NCI-H82 (cell line): ENCODE measurements at regions not wholly inside any gene's neighbourhood (a gene's known extent, or its start where the extent isn't known, plus 50 kb on each side); places are given as distances from the start of the nearest gene placed in this dataset.

ENCODE experiments used
- DNase-seq: peaks from one replicate; lab custom pipeline; 2025; lab: John Stamatoyannopoulos, UW

DNA sequence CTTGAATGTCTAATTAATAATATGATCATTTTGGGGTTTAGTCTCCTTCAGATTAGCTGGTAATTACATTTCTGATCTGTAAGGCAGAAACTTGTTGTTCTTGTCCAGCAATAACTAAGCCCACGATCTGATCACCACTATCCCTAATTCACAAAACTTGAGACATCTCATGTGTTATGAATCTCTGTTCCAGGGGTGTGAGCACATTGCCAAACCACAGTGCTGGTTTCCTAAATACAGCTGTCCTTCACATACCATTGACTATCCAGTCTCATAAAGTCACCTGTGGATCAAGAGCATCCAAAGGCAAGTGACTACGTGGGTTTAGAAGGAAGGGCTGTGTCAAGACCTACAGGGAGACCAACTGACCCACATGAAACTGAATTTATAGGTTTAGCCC is 134.1 kb upstream of the PRLR start:
- DNase-seq, result no peak

DNA sequence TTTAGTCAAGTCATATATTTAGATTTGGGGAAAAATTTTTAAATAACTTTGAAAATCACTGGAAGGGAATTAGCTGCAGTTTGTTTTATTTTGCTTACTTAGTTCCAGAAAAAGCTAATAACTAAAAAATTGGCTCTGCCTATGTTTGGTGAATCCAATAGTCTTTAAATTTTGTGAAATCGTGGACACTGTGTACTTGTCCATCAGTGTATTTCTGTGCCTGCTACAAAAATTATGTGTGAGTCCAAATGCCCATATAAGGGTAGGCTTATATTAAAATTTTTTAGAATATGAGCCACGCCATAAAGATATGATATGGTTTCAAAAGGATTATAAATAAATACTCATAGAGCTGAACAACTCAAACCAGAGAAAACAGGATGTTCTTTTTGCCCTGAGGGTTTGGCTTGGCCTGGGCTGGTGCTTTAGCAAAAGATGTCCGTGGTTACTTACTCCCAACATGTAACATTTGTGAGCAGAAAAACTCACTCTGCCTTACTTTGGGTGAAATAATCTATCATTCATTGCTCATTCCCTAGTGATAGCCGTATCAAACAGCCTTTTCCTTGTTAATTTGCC is 133.2 kb upstream of the PRLR start:
- no peak for DNase-seq

DNA sequence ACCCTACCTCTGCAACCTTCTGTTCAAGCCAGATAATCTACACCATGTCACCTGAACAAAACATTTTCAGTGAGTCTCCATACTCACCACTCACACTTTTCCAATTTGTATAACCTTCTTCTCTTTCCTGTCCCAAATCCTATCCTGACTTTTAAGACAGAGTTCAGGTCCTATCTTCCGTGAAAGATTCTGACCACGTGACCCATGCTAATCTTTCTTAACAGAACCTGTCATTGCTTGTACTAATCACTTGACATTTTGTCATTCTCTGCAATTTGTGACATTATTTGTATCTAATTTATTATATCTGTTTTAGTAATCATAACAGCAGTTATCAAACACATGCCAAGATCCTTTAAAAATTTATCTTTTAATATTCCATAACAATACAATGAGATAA is 132.5 kb upstream of the PRLR start:
- DNase-seq, result no peak

DNA sequence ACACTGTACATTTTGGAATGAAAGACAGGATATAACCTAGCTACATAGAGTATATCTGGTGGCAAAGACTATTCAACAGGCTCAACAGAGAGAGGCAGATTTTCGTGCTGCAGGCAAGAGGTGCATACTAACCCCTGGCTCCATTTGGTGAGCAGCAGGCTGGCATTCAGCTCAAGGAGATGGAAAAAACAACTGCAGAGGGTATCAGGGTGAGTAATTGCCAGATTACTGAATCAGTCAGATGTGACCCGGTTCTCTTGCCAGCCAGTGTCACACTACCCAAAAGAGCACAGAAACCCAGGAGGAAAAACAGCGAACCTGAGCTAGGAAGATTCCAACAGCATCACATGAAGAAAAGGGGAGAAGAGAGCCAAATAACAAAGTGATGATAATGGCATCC is 130.4 kb upstream of the PRLR start:
- DNase-seq, result no peak

DNA sequence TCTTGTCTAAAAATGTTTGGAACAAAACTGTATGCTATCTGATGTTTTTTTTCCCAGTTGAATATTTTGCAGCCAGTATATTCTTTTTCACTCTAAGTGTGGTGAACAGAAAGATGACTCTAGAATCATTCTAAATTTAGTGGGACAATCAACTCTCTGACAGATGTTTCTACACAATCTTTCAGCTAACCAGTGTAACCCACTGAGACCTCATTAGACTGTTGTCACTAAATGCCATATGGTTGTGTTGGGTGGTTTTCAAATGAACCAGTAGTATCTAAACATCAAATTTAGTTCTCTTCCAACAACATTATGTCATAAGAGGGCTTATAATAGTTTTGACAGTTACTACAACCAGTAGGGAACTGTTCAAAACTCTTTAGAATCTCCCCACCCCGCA is 129.6 kb upstream of the PRLR start:
- DNase-seq, result no peak

DNA sequence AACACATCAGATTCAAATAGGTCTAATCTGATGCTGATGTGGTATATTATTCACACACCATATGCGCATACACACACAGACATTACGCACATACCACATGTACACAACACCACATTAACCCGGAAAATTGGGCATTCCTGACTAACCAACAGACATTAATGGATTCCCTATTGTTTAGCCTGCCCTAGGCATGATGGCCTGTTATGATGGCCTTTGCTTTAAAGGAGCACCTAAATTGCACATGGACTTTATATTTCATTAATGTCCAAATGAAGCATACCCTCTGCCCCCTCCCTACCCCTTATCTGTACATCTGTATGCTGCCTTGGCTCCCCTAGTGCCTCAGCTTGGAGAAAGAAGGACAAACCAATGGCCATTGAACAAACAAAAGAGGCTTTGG is 127.7 kb upstream of the PRLR start:
- no peak for DNase-seq

DNA sequence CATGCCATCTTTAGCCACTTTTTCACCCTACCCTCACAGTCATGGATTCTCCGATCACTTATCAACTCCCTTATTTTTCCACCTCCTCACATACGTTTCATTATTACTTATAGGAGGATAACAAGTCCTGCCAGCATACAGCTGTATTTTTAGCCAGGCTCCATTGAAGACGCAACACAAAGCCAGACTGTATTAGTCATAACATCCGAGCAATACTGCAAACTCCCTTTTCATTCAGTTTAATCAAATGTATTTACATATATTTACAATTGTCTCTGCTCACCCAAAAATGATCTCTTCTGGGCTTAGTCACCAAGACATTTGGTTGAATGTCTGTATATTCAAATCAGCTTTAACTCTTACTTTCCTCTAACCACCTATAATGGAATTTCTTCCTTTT is 126.4 kb upstream of the PRLR start:
- DNase-seq, result no peak

DNA sequence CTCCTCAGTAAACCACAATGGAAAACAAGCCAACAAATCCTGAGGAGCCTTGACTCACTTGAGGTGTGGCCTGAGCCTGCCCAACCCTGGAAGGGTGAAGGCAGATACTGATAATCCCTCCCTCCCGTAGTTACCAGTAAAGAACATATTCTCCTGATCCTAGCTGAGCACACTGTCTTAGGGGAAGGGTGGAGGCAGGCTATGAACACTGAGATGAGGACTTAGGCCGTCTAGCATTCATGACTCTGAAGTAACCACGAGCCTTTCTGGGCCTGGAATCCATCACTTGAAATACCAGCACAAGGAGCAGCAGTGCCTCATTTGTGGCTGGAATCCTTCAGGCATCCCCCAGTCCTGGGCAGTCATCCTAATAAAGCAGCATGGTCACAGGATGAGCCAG is 124.5 kb upstream of the PRLR start:
- DNase-seq, result no peak

DNA sequence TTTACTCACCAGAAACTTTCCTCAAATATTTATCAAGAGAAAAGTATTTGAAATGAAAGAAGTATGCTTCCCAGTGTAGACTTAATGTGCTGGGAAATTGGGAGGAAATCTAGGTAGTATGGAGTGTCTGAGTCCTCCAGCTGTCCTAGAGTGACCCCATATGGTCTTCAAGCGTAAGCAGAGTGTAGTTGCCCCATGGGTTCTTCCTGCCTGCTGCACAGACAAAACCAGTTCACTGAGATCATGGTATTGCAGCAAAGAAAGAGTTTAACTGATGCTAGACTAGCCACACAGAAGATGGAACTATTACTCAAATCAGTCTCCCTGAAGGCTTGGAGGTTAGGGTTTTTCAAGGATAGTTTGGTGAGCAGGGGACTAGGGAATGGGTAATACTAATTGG is 114.9 kb upstream of the PRLR start:
- peak; percentile 14 for DNase-seq

DNA sequence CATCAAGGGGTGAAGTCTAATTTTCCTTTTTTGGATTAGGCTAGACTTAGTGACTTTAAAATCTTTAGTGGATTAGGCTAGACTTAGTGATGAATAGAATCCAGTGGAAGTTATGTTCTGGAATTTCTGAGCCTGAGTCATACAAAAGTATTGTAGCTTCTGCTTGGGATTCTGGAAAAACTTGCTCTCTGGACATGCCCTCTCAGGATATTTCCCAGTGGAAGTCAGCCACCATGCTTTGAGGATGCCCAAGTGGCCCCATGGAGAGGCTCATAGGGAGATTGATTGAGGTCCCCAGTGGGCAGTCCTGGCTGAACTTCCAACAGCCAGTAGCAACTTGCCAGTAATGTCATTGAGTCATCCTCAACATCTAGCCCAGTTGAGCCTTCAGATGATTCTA is 112.4 kb upstream of the PRLR start:
- no peak for DNase-seq

DNA sequence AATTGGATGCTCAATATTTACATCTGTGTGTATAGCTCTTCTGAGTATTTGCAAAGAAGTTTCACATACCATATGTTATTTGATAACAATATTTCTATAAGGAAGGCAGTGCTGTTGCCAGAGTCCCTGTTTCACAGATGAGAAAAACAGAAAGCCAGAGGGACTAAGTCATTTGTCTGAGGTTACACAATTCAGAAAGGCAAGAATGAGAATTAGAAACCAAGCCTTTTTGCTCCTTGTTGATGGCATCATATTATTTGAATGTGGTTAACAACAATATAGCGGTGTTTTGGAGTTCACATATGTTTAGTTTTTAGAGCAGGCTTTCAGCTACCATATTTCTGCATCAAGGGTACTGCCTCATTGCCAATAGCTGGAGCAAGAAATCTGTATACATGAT is 110.9 kb upstream of the PRLR start:
- no peak for DNase-seq

DNA sequence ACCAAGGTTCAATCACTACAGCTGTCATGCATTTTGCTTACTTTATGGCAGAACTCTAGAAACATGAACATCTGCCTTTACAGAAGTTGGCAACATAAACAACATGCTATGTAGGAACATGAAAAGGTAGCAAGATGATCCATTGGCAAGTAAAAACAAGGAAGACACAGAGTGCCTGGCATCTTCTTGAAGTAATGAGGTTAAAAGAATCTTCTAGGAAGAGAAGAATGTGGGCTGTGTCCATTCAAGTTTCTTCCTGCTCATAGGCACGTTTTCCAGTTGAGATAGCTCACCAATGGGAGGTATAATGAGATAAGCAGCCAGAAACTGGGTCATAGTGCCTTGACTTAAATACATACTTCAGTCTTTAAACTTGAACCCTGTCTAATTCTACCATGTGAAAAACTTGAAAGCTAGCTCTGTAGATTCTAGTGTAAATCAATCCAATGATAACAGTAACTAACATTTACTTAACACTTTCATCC is 109.4 kb upstream of the PRLR start:
- DNase-seq, result no peak

DNA sequence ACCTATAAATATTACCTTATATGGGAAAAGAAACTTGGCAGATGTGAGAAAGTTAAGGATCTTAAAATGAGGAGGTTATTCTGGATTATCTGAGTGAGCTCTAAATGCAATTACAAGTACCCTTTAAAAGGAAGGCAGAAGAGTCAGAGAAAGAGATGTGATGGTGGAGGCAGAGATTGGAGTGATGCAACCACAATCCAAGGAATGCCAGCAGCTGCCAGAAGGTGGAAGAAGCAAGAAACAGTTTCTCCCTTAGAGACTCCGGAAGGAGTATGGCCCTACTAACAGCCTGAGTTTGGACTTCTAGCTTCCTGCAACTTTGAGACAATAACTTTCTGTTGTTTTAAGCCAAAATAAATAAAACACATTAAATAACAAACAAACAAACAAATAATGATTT is 108.7 kb upstream of the PRLR start:
- no peak for DNase-seq

DNA sequence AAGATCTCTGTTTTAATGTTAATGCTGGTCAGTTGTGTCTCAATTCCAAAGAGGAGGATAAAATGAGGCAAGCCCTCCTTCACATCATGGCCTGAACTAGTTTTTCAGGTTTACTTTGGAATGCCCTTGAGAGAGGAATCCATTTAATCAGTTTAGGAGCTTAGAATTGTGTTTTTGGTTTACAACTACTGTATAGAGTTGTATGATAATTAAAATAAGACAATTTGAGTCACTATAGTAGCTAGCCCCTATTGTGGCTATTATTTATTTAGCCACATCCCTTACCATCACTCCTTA is 107.8 kb upstream of the PRLR start:
- no peak for DNase-seq

DNA sequence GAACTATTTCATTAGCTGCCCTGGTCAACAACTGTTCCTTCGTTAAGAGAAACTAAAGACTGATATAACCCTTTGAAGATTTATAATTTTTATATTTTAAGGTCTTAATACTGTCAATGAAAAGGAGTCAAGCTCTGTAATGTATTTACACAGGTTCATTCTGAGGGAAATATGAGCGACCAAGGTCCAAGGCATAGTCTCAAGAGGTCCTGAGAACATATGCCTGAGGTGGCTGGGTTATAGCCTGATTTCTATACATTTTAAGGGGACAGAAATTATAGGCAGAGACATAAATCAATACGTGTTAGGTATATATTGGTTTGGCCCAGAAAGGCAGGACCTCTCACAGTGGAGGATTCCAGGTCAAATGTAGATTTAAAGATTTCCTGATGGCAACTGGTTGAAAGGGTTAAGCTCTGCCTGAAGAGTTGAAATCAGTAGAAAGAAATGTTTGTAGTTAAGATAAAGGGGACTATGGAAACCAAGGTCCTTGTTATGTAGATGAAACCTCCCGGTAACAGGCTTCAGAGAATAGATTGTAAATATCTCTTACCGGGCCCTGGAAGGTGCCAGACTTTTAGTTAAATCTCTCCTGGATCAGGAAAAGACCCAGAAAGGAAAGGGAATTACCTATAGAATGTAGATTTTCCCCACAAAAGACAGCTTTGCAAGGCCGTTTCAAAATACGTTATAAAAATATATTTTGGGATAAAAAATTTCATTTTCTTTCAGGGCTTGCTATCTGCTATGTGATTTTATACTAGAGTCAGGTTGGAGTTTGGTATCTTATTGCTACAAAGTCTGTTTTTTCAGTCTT is 107.3 kb upstream of the PRLR start:
- DNase-seq, result no peak

DNA sequence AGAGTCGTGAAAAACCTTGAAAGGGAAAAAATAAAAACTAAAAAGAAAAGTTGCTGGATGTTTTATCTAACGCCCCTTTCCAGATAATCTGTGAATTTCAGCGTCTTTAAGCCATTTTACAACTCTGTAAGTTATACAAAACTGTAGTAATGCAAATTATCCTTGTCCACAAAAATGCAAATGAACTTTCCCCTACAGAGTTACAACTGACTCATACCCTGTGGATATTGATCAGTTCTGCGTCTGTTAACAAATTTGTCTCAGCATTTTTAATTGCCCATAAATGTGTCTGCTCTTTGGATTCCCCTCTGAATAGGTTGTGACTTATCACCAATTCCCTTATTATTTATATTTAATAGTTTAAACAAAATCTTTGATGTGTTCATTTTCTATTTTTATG is 105.9 kb upstream of the PRLR start:
- no peak for DNase-seq

DNA sequence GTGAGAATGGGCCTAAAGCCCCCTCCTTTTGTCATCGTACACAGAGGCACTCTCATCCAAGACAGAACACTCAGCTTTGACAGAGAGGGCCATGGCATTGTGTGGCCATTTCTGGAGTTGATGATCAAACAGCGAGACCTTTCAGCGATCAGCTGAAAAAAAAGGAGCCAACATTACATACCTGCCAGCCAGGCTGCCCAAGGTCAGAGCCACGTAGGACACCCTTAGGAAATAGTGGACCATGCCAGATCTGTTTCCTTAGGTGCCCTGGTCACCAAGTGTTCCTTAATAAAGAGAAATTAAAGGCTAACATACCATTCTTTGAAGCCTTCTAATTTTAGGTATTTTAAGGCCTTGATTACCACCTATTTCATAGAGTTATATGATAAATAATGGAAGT is 105.5 kb upstream of the PRLR start:
- no peak for DNase-seq

DNA sequence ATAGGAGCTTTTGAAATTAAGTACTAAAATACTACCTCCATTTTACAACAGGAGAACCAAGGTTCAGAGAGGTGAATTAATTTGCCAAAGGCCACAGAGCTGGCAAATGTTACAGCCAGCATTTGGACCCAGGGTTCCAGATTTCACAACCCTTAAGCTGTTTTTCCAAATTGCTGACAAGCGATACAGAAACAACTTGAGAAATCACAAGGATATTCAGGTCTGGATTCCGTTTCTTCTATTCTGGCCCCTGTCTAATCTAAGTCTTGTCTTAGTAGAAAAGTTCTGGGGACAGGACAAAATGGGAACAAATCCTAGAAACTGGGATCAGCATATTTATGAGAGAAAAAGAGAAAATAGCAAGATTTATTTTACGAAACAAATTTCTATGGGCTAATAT is 103.1 kb upstream of the PRLR start:
- no peak for DNase-seq

DNA sequence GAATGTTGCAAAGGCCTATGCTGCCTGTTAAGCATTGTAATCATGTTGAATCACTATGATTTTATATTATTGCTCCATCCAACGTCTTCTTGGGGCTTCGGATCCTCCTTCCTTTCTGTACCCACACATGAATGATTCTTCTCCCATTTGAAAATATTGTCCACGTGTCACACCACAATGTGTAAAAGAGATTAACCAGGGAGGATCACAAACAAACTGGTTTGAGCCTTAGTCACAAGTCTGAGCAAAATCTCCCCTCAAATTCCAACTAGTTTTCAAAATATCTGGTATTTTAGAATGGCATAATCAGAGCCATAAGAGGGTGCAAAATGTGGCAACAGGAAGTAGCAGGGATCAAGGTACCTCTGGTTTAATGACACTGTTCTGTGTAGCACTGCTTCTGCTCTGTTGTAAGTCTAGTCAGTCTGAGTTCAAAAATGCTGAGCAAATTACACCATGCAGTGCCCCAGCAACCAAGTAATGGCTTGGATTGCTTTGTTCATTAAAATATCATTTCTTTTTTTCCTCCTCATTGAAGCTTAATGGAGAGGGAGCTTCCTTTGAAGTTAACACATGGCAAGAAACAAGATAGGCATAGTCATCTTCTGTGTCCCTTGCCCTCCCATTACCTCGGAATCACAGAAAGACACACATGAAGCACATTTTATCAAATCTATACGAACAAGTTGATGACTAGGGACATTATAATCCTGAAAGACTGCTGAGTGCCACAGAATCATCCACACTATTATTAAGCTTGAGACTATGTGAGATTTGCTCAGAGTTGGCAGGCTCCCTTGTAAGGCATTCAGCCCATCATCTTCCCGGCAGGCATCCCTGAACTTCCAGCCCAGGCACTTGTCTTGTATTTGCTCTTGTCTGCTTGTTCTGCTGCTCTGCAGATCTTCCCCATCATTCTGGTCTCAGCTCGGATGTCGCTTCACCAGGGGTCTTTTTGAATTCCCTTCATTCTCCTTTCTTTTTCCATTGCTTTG is 102.0 kb upstream of the PRLR start:
- no peak for DNase-seq

DNA sequence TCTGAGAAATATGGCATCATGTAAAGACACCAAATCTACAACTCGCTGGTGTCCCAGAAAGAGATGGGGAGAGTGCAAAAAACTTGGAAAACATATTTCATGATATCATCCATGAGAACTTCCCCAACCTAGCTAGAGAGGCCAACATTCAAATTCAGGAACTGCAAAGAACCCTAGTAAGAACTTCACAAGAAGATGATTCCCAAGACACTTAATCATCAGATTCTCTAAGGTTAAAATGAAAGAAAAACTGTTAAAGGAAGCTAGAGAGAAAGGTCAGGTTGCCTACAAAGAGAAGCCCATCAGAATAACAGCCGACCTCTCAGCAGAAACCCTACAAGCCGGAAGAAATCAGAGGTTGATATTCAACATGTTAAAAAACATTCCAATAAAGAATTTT is 95.5 kb upstream of the PRLR start:
- DNase-seq, result no peak

DNA sequence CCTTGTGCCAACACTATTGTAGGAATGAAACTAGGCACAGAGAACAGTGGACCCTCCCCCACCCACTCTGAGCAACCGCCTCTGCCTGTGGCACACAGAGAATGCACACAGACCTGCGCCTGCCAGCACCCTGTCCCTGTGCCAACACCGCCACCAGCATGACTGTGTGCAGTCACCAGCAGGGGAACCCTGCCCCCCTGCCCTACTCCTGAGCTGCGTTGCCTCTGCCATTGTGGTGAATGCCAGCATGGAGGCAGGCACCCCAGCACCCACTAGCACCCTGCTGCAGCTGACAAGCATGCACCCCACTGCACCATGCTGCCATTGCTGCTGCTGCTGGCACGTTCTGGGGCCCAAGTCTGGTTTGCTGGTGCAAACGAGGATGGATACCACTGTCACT is 94.4 kb upstream of the PRLR start:
- DNase-seq, result no peak

DNA sequence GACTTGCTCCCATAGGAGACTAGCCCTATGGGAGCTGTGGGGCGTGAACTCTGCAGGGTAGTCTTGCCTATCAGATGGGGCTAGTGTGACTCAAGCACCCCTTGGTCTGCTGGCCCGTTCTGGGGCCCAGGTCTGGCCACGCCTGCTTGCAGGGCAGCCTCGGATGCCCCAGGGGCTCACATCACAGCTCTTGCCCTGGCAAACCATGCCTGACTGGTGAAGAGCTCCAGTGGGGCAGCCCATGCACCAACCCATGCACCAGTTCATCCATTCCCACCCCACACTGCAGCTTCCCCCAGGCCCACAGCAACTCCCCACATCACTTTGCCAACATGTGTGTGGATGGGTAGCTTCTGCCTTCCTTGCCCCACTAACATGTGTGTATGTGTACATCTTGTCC is 93.9 kb upstream of the PRLR start:
- DNase-seq, result no peak

DNA sequence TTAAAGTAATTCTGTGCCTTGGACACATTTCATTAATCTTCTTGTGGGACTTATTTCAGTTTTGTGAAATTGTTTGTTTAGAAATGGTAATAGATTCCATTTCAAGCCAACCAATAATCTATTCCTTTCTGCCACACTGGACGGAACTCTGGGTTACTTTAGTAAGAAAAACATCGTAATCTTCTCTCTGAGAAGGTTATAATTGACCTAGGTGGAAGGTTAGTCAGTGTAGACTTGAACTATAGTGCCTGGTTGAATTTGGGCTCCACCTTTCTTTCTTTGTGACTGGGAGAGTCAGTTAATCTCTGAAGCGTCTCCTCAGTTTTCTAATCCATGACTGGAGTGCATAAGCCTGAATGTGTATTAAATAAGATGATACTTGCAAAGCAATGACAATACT is 89.7 kb upstream of the PRLR start:
- no peak for DNase-seq
